Muscle layer of colon (tissue), 2 donors: ENCODE measurements at regions not wholly inside any gene's neighbourhood (a gene's known extent, or its start where the extent isn't known, plus 50 kb on each side); places are given as distances from the start of the nearest gene placed in this dataset.
A peak's percentile ranks its signal among the peaks of the same experiment; 100 is the strongest.

Experiments used
- H3K27ac ChIP-seq: one replicate; pipeline ENCODE4 v1.7.0; 2013; ENCODE audit warnings: low read depth, mild to moderate bottlenecking, low read length, moderate library complexity
- H3K27me3 ChIP-seq, 2 donors: one replicate each; pipeline ENCODE4 v1.7.0; 2013; ENCODE audit warnings: low read length in 2 of 2, mild to moderate bottlenecking in 2 of 2; ENCODE audit not compliant: insufficient read depth in 2 of 2, control insufficient read depth in 1 of 2
- H3K36me3 ChIP-seq: one replicate; pipeline ENCODE4 v1.7.0; 2013; ENCODE audit warnings: mild to moderate bottlenecking, low read length; ENCODE audit not compliant: insufficient read depth
- H3K4me1 ChIP-seq: one replicate; pipeline ENCODE4 v1.7.0; 2013; ENCODE audit warnings: mild to moderate bottlenecking, low read length; ENCODE audit not compliant: insufficient read depth
- H3K4me3 ChIP-seq, 2 donors: one replicate each; pipeline ENCODE4 v1.7.0; 2013; ENCODE audit warnings: low read length in 2 of 2, low read depth in 1 of 2, mild to moderate bottlenecking in 1 of 2, moderate library complexity in 1 of 2
- H3K9ac ChIP-seq: one replicate; pipeline ENCODE4 v1.7.0; 2013; ENCODE audit warnings: low read length
- H3K9me3 ChIP-seq: one replicate; pipeline ENCODE4 v1.7.0; 2013; ENCODE audit warnings: mild to moderate bottlenecking, low read length
- donor health status: abdominal sarcoma.
- donor health status: Adenocarcinoma of cecum.

GRCh38 chr5:73266925-73267765, 94.2 kb downstream of the TMEM174 start:
- Histone ChIP-seq H3K36me3 (no peaks in the 10 kb centered on the region), H3K4me3 (peak overlapping the region in 1 of 2 donors; percentile 32), H3K9ac (no peak overlapping the region), H3K9me3 (no peaks in the 10 kb centered on the region), H3K4me1 (peaks cover 13% of the 10 kb centered on the region), H3K27me3 (no peaks in the 10 kb centered on the region), H3K27ac (no peak overlapping the region)

GRCh38 chr5:73266176-73266738, 93.3 kb downstream of the TMEM174 start:
- H3K4me3 ChIP-seq, result peak overlapping the region in 1 of 2 donors; percentile 32
- no peak overlapping the region for H3K27ac ChIP-seq
- no peaks in the 10 kb centered on the region for H3K9me3 ChIP-seq

GRCh38 chr5:73265641-73266040, 92.6 kb downstream of the TMEM174 start:
- no peak overlapping the region for H3K9ac ChIP-seq
- H3K27me3 ChIP-seq, result no peaks in the 10 kb centered on the region
- no peak overlapping the region for H3K4me3 ChIP-seq
- peaks cover 13% of the 10 kb centered on the region for H3K4me1 ChIP-seq
- no peaks in the 10 kb centered on the region for H3K9me3 ChIP-seq
- H3K36me3 ChIP-seq, result no peaks in the 10 kb centered on the region
- no peak overlapping the region for H3K27ac ChIP-seq

More at GRCh38 chr5:73266176-73266738, 93.3 kb downstream of the TMEM174 start:
- H3K9ac ChIP-seq, result no peak overlapping the region
- no peaks in the 10 kb centered on the region for H3K36me3 ChIP-seq
- H3K27me3 ChIP-seq, result no peaks in the 10 kb centered on the region
- peaks cover 13% of the 10 kb centered on the region for H3K4me1 ChIP-seq

- Histone ChIP-seq H3K27me3 (no peaks in the 10 kb centered on the region), H3K9ac (no peak overlapping the region), H3K27ac (no peak overlapping the region), H3K4me1 (peaks cover 13% of the 10 kb centered on the region), H3K36me3 (no peaks in the 10 kb centered on the region), H3K4me3 (no peak overlapping the region), H3K9me3 (no peaks in the 10 kb centered on the region)
Observed at GRCh38 chr5:73264631-73265030, 91.6 kb downstream of the TMEM174 start.

GRCh38 chr5:73263001-73263710, 90.2 kb downstream of the TMEM174 start:
- H3K27me3 ChIP-seq, result no peaks in the 10 kb centered on the region
- no peak overlapping the region for H3K4me3 ChIP-seq
- H3K9ac ChIP-seq, result no peak overlapping the region
- H3K36me3 ChIP-seq, result no peaks in the 10 kb centered on the region
- H3K9me3 ChIP-seq, result no peaks in the 10 kb centered on the region
- no peak overlapping the region for H3K27ac ChIP-seq
- H3K4me1 ChIP-seq, result peaks cover 13% of the 10 kb centered on the region

GRCh38 chr5:73256862-73257261, 83.9 kb downstream of the TMEM174 start:
- Histone ChIP-seq H3K27ac (no peak overlapping the region), H3K4me3 (no peak overlapping the region), H3K9ac (no peak overlapping the region), H3K36me3 (no peaks in the 10 kb centered on the region), H3K4me1 (no peaks in the 10 kb centered on the region), H3K27me3 (no peaks in the 10 kb centered on the region), H3K9me3 (no peaks in the 10 kb centered on the region)

GRCh38 chr5:73256462-73256861, 83.5 kb downstream of the TMEM174 start:
- H3K9me3 ChIP-seq, result no peaks in the 10 kb centered on the region
- no peak overlapping the region for H3K27ac ChIP-seq
- H3K27me3 ChIP-seq, result no peaks in the 10 kb centered on the region
- no peaks in the 10 kb centered on the region for H3K4me1 ChIP-seq
- no peak overlapping the region for H3K9ac ChIP-seq
- no peak overlapping the region for H3K4me3 ChIP-seq
- H3K36me3 ChIP-seq, result no peaks in the 10 kb centered on the region

- H3K27ac ChIP-seq, result no peak overlapping the region
- no peaks in the 10 kb centered on the region for H3K4me1 ChIP-seq
- H3K9me3 ChIP-seq, result no peaks in the 10 kb centered on the region
- H3K4me3 ChIP-seq, result no peak overlapping the region
- no peak overlapping the region for H3K9ac ChIP-seq
- H3K27me3 ChIP-seq, result no peaks in the 10 kb centered on the region
- H3K36me3 ChIP-seq, result no peaks in the 10 kb centered on the region
Observed at GRCh38 chr5:73256012-73256411, 83.0 kb downstream of the TMEM174 start.

GRCh38 chr5:73254642-73255041, 81.6 kb downstream of the TMEM174 start:
- no peak overlapping the region for H3K27ac ChIP-seq
- no peaks in the 10 kb centered on the region for H3K9me3 ChIP-seq
- H3K27me3 ChIP-seq, result no peaks in the 10 kb centered on the region
- H3K4me1 ChIP-seq, result no peaks in the 10 kb centered on the region
- H3K4me3 ChIP-seq, result no peak overlapping the region
- no peaks in the 10 kb centered on the region for H3K36me3 ChIP-seq
- H3K9ac ChIP-seq, result no peak overlapping the region

- H3K4me1 ChIP-seq, result no peaks in the 10 kb centered on the region
- H3K36me3 ChIP-seq, result no peaks in the 10 kb centered on the region
- H3K4me3 ChIP-seq, result no peak overlapping the region
- H3K9ac ChIP-seq, result no peak overlapping the region
- H3K27me3 ChIP-seq, result no peaks in the 10 kb centered on the region
- H3K27ac ChIP-seq, result no peak overlapping the region
- H3K9me3 ChIP-seq, result no peaks in the 10 kb centered on the region
Observed at GRCh38 chr5:73253047-73253660, 80.2 kb downstream of the TMEM174 start.

- Histone ChIP-seq H3K9me3 (no peaks in the 10 kb centered on the region), H3K4me1 (no peaks in the 10 kb centered on the region), H3K4me3 (no peak overlapping the region), H3K27me3 (no peaks in the 10 kb centered on the region), H3K36me3 (no peaks in the 10 kb centered on the region), H3K27ac (no peak overlapping the region), H3K9ac (no peak overlapping the region)
Observed at GRCh38 chr5:73250645-73251044, 77.7 kb downstream of the TMEM174 start.
